H1 (cell line): ENCODE measurements at regions not wholly inside any gene's neighbourhood (a gene's known extent, or its start where the extent isn't known, plus 50 kb on each side); places are given as distances from the start of the nearest gene placed in this dataset.
"Not testable (repeated sequence)": the region's sequence is repeated elsewhere in the genome, so short reads cannot be mapped to it uniquely, and the experiment has no call there.

Experiments
- CTCF ChIA-PET: fragments of 300-600 bp; sonication (Branson Sonifier 250); formaldehyde crosslinking; loops from one replicate; lab custom pipeline; 2021; ENCODE audit not compliant: partially characterized antibody; lab: Charles Lee
- POLR2A ChIA-PET: fragments of 300-600 bp; sonication (Branson Sonifier 250); formaldehyde crosslinking; loops from one replicate; lab custom pipeline; 2021; ENCODE audit warnings: inconsistent platforms; ENCODE audit not compliant: partially characterized antibody; lab: Charles Lee
- DNase-seq, 2 experiments: peaks; one replicate each; pipeline versions ENCODE4 v3.0.0 to v3.0.0-alpha.2; 2010 to 2022; ENCODE audit warnings: low spot score in 2 of 2, low read depth in 1 of 2, mixed read lengths in 1 of 2
- FAIRE-seq: peaks from 2 replicates; lab custom pipeline; 2011; peaks lifted over from hg19 to GRCh38; lab: Jason Lieb, UNC
- H2AFZ ChIP-seq: 2 replicates; pipeline ENCODE4 v1.8.1; 2012; ENCODE audit warnings: low read length, inconsistent platforms
- H2AK5ac ChIP-seq: 2 replicates; pipeline ENCODE4 v1.6.1; 2013; ENCODE audit warnings: low read depth, low read length
- H2BK120ac ChIP-seq: replicated peaks from 2 replicates; pipeline ENCODE3; 2013; ENCODE audit warnings: low read depth, low read length, inconsistent platforms
- H2BK12ac ChIP-seq: 2 replicates; pipeline ENCODE4 v1.6.1; 2013; ENCODE audit warnings: low read depth, low read length
- H2BK15ac ChIP-seq: 2 replicates; pipeline ENCODE4 v1.6.1; 2013; ENCODE audit warnings: low read length
- H2BK20ac ChIP-seq: 2 replicates; pipeline ENCODE4 v1.6.1; 2013; ENCODE audit warnings: low read length
- H2BK5ac ChIP-seq: 2 replicates; pipeline ENCODE4 v1.6.1; 2013; ENCODE audit warnings: low read depth, low read length
- H3K14ac ChIP-seq: 2 replicates; pipeline ENCODE4 v1.6.1; 2013; ENCODE audit warnings: inconsistent platforms; ENCODE audit not compliant: insufficient read length
- H3K18ac ChIP-seq: 2 replicates; pipeline ENCODE4 v1.6.1; 2013; ENCODE audit warnings: low read length; ENCODE audit errors: extremely low read depth
- H3K23ac ChIP-seq: 2 replicates; pipeline ENCODE4 v1.6.1; 2013; ENCODE audit warnings: inconsistent platforms; ENCODE audit not compliant: insufficient read length
- H3K23me2 ChIP-seq: 2 replicates; pipeline ENCODE4 v1.6.1; 2013; ENCODE audit warnings: low read depth, low read length
- H3K27ac ChIP-seq: 2 replicates; pipeline ENCODE4 v1.6.1; 2011; ENCODE audit warnings: low read depth, low read length, inconsistent platforms
- H3K27me3 ChIP-seq, 4 experiments: replicated peaks in 1 of 4; 1 replicate in 1 of 4; 2 replicates in 3 of 4; pipeline versions ENCODE4 v1.6.1 to v1.8.1; 2011 to 2013; ENCODE audit warnings: low read length in 3 of 4, mild to moderate bottlenecking in 3 of 4, inconsistent platforms in 2 of 4, mixed read lengths in 2 of 4, moderate library complexity in 1 of 4; ENCODE audit not compliant: control insufficient read depth in 3 of 4, insufficient read depth in 3 of 4; ENCODE audit errors: extremely low read depth in 1 of 4
- H3K36me3 ChIP-seq, 4 experiments: 2 replicates each; pipeline versions ENCODE4 v1.6.1 to v1.8.1; 2011 to 2013; ENCODE audit warnings: mild to moderate bottlenecking in 4 of 4, low read length in 3 of 4, moderate library complexity in 2 of 4, control low read depth in 1 of 4, inconsistent platforms in 1 of 4; ENCODE audit not compliant: insufficient read depth in 4 of 4, control insufficient read depth in 2 of 4
- H3K4ac ChIP-seq: replicated peaks from 2 replicates; pipeline ENCODE3; 2013; ENCODE audit warnings: low read length, low read depth, mixed read lengths, inconsistent platforms; ENCODE audit not compliant: insufficient read length
- H3K4me1 ChIP-seq, 4 experiments: replicated peaks in 1 of 4; 1 replicate in 1 of 4; 2 replicates in 3 of 4; pipeline versions ENCODE4 v1.6.1 to v1.8.1; 2011 to 2013; ENCODE audit warnings: low read length in 3 of 4, inconsistent platforms in 2 of 4, mixed read lengths in 1 of 4; ENCODE audit not compliant: insufficient read depth in 4 of 4, control insufficient read depth in 3 of 4
- H3K4me2 ChIP-seq, 2 experiments: 2 replicates each; pipeline versions ENCODE4 v1.6.1 to v1.8.1; 2011 to 2013; ENCODE audit warnings: low read depth in 2 of 2, low read length in 2 of 2, control low read depth in 1 of 2, inconsistent platforms in 1 of 2, mild to moderate bottlenecking in 1 of 2; ENCODE audit not compliant: insufficient read depth in 1 of 2
- H3K4me3 ChIP-seq, 4 experiments: fragments of 200-600, 300-600 bp in 1 of 4; sonication (generic), shearing (Covaris generic), sonication (Bioruptor Twin) in 1 of 4; 2 replicates each; pipeline versions ENCODE4 v1.5.1 to v1.8.1; 2011 to 2016; ENCODE audit warnings: low read length in 4 of 4, low read depth in 3 of 4, control low read depth in 2 of 4, inconsistent platforms in 2 of 4, mild to moderate bottlenecking in 2 of 4, mixed read lengths in 1 of 4, moderate library complexity in 1 of 4; ENCODE audit not compliant: insufficient read depth in 2 of 4; ENCODE audit errors: extremely low read depth in 1 of 4
- H3K56ac ChIP-seq: replicated peaks from 2 replicates; pipeline ENCODE3; 2013; ENCODE audit warnings: low read depth, mild to moderate bottlenecking, mixed read lengths, low read length, inconsistent platforms; ENCODE audit not compliant: insufficient read length
- H3K79me1 ChIP-seq: 2 replicates; pipeline ENCODE4 v1.6.1; 2013; ENCODE audit warnings: low read depth, low read length, control low read depth
- H3K79me2 ChIP-seq, 2 experiments: 2 replicates each; pipeline versions ENCODE4 v1.6.1 to v1.8.1; 2012 to 2013; ENCODE audit warnings: low read length in 2 of 2, mild to moderate bottlenecking in 2 of 2, inconsistent platforms in 1 of 2; ENCODE audit not compliant: insufficient read depth in 2 of 2, control insufficient read depth in 1 of 2
- H3K9ac ChIP-seq, 4 experiments: replicated peaks in 1 of 4; 1 replicate in 1 of 4; 2 replicates in 3 of 4; pipeline versions ENCODE4 v1.6.1 to v1.8.1; 2011 to 2013; ENCODE audit warnings: low read depth in 3 of 4, low read length in 3 of 4, control low read depth in 2 of 4, mild to moderate bottlenecking in 2 of 4, moderate library complexity in 2 of 4, inconsistent platforms in 1 of 4; ENCODE audit errors: extremely low read depth in 1 of 4
- H3K9me3 ChIP-seq, 2 experiments: 2 replicates each; pipeline versions ENCODE4 v1.6.1 to v1.8.1; 2012 to 2013; ENCODE audit warnings: mild to moderate bottlenecking in 2 of 2, moderate library complexity in 2 of 2, control low read depth in 1 of 2, inconsistent platforms in 1 of 2, low read depth in 1 of 2, low read length in 1 of 2, mixed read lengths in 1 of 2; ENCODE audit not compliant: insufficient read depth in 2 of 2
- H4K20me1 ChIP-seq, 2 experiments: replicated peaks in 1 of 2; 2 replicates each; pipeline versions ENCODE3 to v1.8.1; 2011 to 2013; ENCODE audit warnings: inconsistent platforms in 2 of 2, low read length in 2 of 2, mild to moderate bottlenecking in 1 of 2; ENCODE audit not compliant: insufficient read depth in 2 of 2, control insufficient read depth in 1 of 2
- H4K5ac ChIP-seq: 2 replicates; pipeline ENCODE4 v1.6.1; 2013; ENCODE audit warnings: low read length, low read depth, mixed read lengths, inconsistent platforms; ENCODE audit not compliant: insufficient read length
- H4K8ac ChIP-seq: 2 replicates; pipeline ENCODE4 v1.8.0; 2013; ENCODE audit warnings: mild to moderate bottlenecking, moderate library complexity, low read length, inconsistent platforms; ENCODE audit not compliant: insufficient read depth; ENCODE audit errors: extremely low read depth
- H4K91ac ChIP-seq: replicated peaks from 2 replicates; pipeline ENCODE3; 2013; ENCODE audit warnings: low read length, mixed read lengths, inconsistent platforms; ENCODE audit not compliant: insufficient read length
- WGBS, 2 experiments: shearing (Covaris generic) in 1 of 2; methylation state at CpG; one replicate each; pipeline versions ENCODE4 v1.1.6 to v1.1.7; 2013 to 2015; ENCODE audit warnings: low lambda C conversion rate in 2 of 2, mixed read lengths in 2 of 2, inconsistent platforms in 1 of 2, low coverage in 1 of 2, missing lambda C conversion rate in 1 of 2; ENCODE audit not compliant: insufficient replicate concordance in 2 of 2, insufficient coverage in 1 of 2, insufficient read length in 1 of 2; ENCODE audit errors: extremely low coverage in 1 of 2, missing lambda C conversion rate in 1 of 2; 5-methylcytosine and 5-hydroxymethylcytosine counted together

GRCh38 chr4:189703000-189703399 lies 237.7 kb upstream of the FRG1 start:
- H4K91ac ChIP-seq, CTCF ChIA-PET, H3K18ac ChIP-seq, H2BK20ac ChIP-seq, H3K4me1 ChIP-seq, H3K4me3 ChIP-seq, H3K4ac ChIP-seq, H2BK120ac ChIP-seq, H3K23me2 ChIP-seq, H2BK12ac ChIP-seq, H4K5ac ChIP-seq, H2AFZ ChIP-seq, H3K14ac ChIP-seq, H3K56ac ChIP-seq, H3K4me2 ChIP-seq, H2AK5ac ChIP-seq, H4K20me1 ChIP-seq, H2BK5ac ChIP-seq, H3K9ac ChIP-seq, FAIRE-seq, H3K27me3 ChIP-seq, POLR2A ChIA-PET, H2BK15ac ChIP-seq, H4K8ac ChIP-seq, H3K9me3 ChIP-seq, H3K79me2 ChIP-seq, H3K27ac ChIP-seq, DNase-seq, H3K36me3 ChIP-seq, H3K23ac ChIP-seq, H3K79me1 ChIP-seq: not testable (repeated sequence)
- 96% methylated on average over 3 of the region's 3 CpGs; no CpG with 5 or more reads in 1 of the 2 experiments for WGBS, 2 experiments

DNA sequence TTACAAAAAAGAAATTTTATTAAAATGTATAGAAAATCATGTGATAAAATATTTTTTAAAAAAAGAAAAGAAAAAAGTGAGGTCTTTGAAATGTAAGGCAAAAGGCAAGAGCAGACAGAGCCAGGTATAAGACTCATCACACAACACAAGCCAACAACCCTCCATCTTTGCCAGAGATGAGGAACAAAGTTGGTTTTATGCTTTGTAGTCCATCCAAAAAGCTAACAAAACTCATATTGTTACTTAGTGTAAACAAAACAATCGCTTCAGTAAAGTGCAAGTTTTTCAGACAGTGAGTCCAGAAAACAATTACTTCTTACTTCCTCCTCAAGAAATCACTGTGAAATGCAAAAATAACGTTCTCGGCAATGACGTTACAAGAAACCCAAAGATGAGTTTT lies 233.9 kb upstream of the FRG1 start:
- POLR2A ChIA-PET, H3K79me2 ChIP-seq, H2AFZ ChIP-seq, H2BK5ac ChIP-seq, H2BK120ac ChIP-seq, H3K4ac ChIP-seq, H4K8ac ChIP-seq, H3K27ac ChIP-seq, H3K18ac ChIP-seq, DNase-seq, FAIRE-seq, H2AK5ac ChIP-seq, H3K4me2 ChIP-seq, H4K5ac ChIP-seq, CTCF ChIA-PET, H2BK12ac ChIP-seq, H3K36me3 ChIP-seq, H3K9me3 ChIP-seq, H4K20me1 ChIP-seq, H3K14ac ChIP-seq, H3K4me1 ChIP-seq, H4K91ac ChIP-seq, H3K4me3 ChIP-seq, H2BK20ac ChIP-seq, H2BK15ac ChIP-seq, H3K56ac ChIP-seq, H3K23me2 ChIP-seq, H3K23ac ChIP-seq, H3K27me3 ChIP-seq, H3K79me1 ChIP-seq, H3K9ac ChIP-seq: not testable (repeated sequence)
- WGBS, 2 experiments: 95% methylated on average over 4 of the region's 4 CpGs; no CpG with 5 or more reads in 1 of the 2 experiments
